Testis (tissue), 2 donors: ENCODE measurements at regions not wholly inside any gene's neighbourhood (a gene's known extent, or its start where the extent isn't known, plus 50 kb on each side); places are given as distances from the start of the nearest gene placed in this dataset.

Experiments used
- CTCF ChIP-seq, 3 experiments: fragments of 450-650 bp in 2 of 3; fragments of 200-600 bp in 1 of 3; sonication (generic) in 1 of 3; IDR thresholded peaks; one replicate each; pipeline ENCODE4 v1.5.1; 2016 to 2019; ENCODE audit warnings: antibody characterized with exemption in 3 of 3, mild to moderate bottlenecking in 2 of 3, moderate library complexity in 1 of 3
- POLR2A ChIP-seq: fragments of 450-650 bp; IDR thresholded peaks from one replicate; pipeline ENCODE4 v1.6.1; 2017; ENCODE audit warnings: antibody characterized with exemption, mild to moderate bottlenecking, moderate library complexity

DNA sequence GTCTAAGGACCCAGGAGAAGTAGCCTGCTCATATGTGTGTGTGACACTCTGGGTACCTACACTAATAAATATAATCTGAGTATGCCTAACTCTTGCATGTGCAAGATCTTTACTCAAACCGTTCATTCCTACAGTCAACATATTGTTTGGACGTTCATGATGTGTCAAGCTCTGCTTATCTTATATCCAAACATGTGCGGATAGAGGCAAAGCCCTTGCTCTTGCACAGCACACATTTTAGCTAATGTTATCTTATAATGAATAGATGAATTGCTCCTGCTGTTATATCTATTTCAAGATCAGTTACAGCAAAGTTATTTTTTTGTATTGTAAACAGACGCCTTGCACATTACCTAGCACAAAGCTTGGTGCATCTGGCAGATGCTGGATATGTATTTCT lies 228.4 kb upstream of the FLRT2 start:
- TF ChIP-seq CTCF (IDR thresholded peaks at IDR 0.05), result no peak
- TF ChIP-seq POLR2A, result no peak
